ENCODE measurements at regions not wholly inside any gene's neighbourhood (a gene's known extent, or its start where the extent isn't known, plus 50 kb on each side); places are given as distances from the start of the nearest gene placed in this dataset.

- no peaks in the 10 kb centered on the region for H3K27me3 ChIP-seq (ENCODE audit: control insufficient read depth, insufficient read depth, low read length)
- TF ChIP-seq TCF7L2 (IDR thresholded peaks at IDR 0.05; ENCODE audit: low read depth, low read length) (no peak), CTCF (IDR thresholded peaks at IDR 0.05) (no peak), REST (IDR thresholded peaks at IDR 0.05; ENCODE audit: insufficient read depth in 1 of 2, low read depth in 2 of 2, low read length in 1 of 2) (no peak), POLR2AphosphoS5 (IDR thresholded peaks at IDR 0.05; ENCODE audit: low read depth, low read length) (no peak), SIN3A (IDR thresholded peaks at IDR 0.05; ENCODE audit: borderline replicate concordance, insufficient read depth, low read depth, low read length) (no peak)
- intact Hi-C loops (cut with micrococcal nuclease; ENCODE audit: unreplicated experiment) (no loop called here), in situ Hi-C loops (cut with HindIII; ENCODE audit: low pct_unique_long_range_greater_than_20kb, low sequenced_read_pairs) (no loop called here)
- H3K27ac ChIP-seq (ENCODE audit: low read length), result no peak overlapping the region
- H3K9me3 ChIP-seq (ENCODE audit: control insufficient read depth, insufficient read depth, low read depth, low read length), result no peaks in the 10 kb centered on the region
- CTCF ChIA-PET, result no interaction called here
- H3K36me3 ChIP-seq (ENCODE audit: control insufficient read depth, insufficient read depth, low read length), result no peaks in the 10 kb centered on the region
- no TSS peak for BruUV-seq (replicated peaks)
- H3K4me3 ChIP-seq (ENCODE audit: low read depth in 2 of 2, low read length in 2 of 2), result no peak overlapping the region
- DNase-seq (ENCODE audit: low read depth, low spot score), result no peak
- H3K4me1 ChIP-seq (ENCODE audit: control insufficient read depth, insufficient read depth, low read length), result no peaks in the 10 kb centered on the region
- ATAC-seq, result no peak
- POLR2A ChIA-PET, result no interaction called here
These were observed 151.1 kb upstream of the FUT8 start for GRCh38 chr14:65261425-65261920.

- in situ Hi-C loops (cut with HindIII; ENCODE audit: low pct_unique_long_range_greater_than_20kb, low sequenced_read_pairs), result no loop called here
- no TSS peak for BruUV-seq (replicated peaks)
- ATAC-seq (no peak), DNase-seq (ENCODE audit: low read depth, low spot score) (no peak)
- no peaks in the 10 kb centered on the region for H3K27me3 ChIP-seq (ENCODE audit: control insufficient read depth, insufficient read depth, low read length)
- intact Hi-C loops (cut with micrococcal nuclease; ENCODE audit: unreplicated experiment), result no loop called here
- POLR2A ChIA-PET, result no interaction called here
- H3K4me3 ChIP-seq (ENCODE audit: low read depth in 2 of 2, low read length in 2 of 2), result no peak overlapping the region
- no peak overlapping the region for H3K27ac ChIP-seq (ENCODE audit: low read length)
- no peak for TF ChIP-seq SIN3A (IDR thresholded peaks at IDR 0.05; ENCODE audit: borderline replicate concordance, insufficient read depth, low read depth, low read length)
- TF ChIP-seq POLR2AphosphoS5 (IDR thresholded peaks at IDR 0.05; ENCODE audit: low read depth, low read length), result no peak
- TF ChIP-seq CTCF (IDR thresholded peaks at IDR 0.05), result no peak
- TF ChIP-seq REST (IDR thresholded peaks at IDR 0.05; ENCODE audit: insufficient read depth in 1 of 2, low read depth in 2 of 2, low read length in 1 of 2), result no peak
- TF ChIP-seq TCF7L2 (IDR thresholded peaks at IDR 0.05; ENCODE audit: low read depth, low read length), result no peak
- CTCF ChIA-PET, result no interaction called here
- no peaks in the 10 kb centered on the region for H3K9me3 ChIP-seq (ENCODE audit: control insufficient read depth, insufficient read depth, low read depth, low read length)
- H3K4me1 ChIP-seq (ENCODE audit: control insufficient read depth, insufficient read depth, low read length), result no peaks in the 10 kb centered on the region
- no peaks in the 10 kb centered on the region for H3K36me3 ChIP-seq (ENCODE audit: control insufficient read depth, insufficient read depth, low read length)
These were observed 150.6 kb upstream of the FUT8 start for GRCh38 chr14:65261946-65262345.

Measured in Panc1 (cell line).